Bone marrow (tissue), 2 donors: ENCODE measurements at regions not wholly inside any gene's neighbourhood (a gene's known extent, or its start where the extent isn't known, plus 50 kb on each side); places are given as distances from the start of the nearest gene placed in this dataset.

Experiments used
- DNase-seq, 2 donors: peaks; one replicate each; lab custom pipeline; 2025; lab: John Stamatoyannopoulos, UW

DNA sequence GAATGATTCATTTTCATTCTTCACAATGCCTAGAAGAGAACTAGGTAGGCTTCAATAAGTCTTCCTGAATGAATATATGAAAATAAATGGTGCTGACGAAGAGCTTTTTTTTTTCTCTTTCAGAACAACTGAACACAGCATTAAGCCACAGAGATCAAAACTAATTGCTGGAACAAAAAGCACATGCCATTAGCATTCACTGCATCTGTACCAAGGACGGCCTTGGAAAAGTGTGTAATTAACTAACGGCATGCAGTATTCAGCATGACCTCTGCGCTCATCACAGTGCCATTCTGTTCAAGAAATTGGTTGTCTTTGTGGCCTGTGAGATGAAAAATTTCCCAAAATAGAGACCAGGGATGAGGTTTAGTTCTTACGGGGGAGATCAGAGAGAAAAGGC is 99.3 kb downstream of the NUDT12 start:
- no peak for DNase-seq

DNA sequence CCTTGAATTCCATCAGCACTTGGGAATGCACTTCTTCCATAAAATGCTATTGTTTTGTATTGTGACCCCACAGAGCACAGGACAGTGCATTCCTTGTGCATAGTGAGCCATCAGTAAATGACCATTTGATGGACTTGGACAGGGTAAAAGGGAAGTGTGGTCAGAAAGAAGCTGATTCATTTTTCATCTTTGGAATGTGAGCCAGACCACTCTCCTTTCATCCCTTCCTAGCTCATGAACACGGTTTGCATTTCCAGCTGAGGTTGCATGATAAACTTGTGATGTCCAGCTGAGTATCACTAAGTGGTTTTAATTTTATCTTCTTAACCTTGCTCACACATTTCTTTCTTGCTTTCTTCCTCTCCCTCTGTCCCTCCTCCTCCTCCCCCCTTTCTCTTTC is 101.3 kb downstream of the NUDT12 start:
- no peak for DNase-seq

DNA sequence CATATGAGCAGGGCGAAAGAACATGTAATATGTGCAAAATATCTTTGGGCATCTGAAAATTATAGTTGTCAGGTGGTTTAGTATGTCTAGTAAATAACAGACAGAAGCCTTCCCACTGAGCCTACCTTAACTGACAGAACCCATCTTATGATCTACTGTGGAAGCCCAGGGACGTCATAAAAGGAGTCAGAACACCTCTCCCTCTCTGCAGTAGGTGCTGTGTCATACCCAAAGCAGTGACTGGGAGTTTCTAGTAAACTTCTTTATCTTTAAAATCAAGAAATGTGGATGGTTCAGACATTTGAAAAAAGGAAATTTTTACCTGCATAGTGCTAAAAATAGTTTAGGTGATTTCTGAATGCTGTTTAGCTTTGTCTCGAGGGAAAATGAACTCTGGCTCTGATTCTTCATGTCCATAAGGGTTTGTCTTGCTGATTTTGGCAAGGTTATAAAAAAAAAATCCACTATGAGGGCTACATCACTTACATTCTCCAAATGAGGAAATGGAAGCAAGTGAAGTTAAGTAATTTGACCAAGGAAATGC is 104.0 kb downstream of the NUDT12 start:
- no peak for DNase-seq

DNA sequence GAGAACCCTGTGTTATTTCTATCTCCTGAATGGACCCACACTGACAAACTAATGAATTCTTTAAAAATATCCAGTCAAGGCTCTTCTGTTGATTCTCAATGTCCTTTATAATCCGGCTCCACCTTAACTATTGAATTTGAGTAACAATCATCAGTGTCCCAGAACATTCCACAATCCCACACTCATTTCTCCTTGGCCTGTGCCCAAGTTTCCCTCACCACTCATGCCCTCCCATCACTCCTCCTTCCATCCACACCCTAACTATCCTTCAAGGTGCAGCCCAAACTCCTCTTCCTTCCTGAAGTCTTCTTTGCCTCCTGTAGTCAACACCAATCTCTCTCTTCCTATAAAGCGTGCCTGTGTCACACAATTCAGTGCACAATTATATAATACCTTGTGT is 106.1 kb downstream of the NUDT12 start:
- no peak for DNase-seq

DNA sequence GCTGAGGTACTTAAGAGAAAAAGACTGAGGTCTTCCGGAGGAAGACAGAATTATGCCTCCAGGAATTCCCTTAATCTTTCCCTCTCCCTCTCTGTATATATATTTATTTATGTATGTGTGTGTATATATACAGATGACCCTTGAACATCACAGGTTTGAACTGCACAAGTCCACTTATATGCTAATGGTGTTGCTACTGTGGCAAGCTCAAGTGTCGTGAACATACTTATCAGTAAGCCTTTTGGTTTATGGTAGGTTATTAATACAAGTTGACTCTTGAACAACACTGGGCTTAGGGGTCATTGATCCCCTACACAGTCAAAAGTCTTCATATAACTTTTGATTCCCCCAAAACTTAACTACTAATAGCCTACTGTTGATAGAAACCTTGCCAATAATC is 106.8 kb downstream of the NUDT12 start:
- no peak for DNase-seq

DNA sequence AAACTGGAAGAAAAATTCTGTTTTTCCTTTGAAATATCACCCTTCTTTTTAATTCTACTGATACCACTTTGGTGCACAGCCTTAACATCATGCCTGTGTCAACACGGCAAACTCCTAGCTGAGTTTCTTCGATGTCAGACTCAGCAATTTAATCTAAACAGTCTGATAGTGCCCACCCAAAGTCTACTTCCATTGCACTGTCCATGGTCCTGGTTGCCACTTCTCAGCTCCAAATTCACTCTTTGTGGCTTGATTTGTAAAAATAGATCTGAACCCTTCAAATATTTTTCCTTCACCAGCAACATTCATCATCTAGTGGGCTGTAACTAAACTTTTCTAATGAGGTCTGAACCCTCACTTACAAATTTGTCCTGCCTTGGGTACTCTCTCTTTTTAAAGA is 107.8 kb downstream of the NUDT12 start:
- DNase-seq, result no peak

DNA sequence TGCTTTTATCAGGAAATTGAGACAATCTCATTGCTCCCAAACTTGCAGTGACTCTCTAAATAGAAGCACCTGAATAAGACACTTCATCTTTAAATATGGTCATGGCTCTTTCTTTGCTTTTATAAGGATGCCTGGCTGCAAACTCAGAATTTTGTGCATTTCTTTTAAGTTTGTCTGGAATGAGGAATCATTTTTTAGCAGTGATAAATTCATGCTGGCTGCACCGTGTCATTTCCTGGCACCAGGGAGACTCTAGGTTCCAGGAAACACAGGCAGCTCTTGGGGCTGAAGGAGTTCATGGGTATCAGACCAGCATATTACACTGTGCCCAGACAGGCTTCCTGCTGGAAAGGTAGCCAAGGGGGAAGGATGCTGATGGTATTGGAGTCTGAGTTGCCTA is 109.9 kb downstream of the NUDT12 start:
- no peak for DNase-seq

DNA sequence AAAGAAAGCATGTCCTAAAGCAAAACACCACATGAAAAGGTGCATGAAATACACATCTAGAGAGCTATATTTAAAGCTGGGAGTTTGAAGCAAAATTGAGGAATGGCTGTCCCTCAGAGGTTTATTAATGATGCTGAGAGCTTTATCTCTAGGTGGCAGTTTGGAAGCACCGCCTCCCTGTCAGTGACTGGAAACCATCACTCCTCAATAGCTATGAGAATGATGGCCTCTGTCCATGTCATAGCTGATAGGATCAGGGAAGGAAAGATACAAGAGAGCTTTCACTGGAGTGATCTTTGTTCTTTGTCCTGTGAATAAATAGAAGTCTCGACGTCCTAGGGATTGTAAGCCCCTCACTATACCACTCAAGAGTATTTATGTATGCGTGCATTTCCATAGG is 110.5 kb downstream of the NUDT12 start:
- no peak for DNase-seq

DNA sequence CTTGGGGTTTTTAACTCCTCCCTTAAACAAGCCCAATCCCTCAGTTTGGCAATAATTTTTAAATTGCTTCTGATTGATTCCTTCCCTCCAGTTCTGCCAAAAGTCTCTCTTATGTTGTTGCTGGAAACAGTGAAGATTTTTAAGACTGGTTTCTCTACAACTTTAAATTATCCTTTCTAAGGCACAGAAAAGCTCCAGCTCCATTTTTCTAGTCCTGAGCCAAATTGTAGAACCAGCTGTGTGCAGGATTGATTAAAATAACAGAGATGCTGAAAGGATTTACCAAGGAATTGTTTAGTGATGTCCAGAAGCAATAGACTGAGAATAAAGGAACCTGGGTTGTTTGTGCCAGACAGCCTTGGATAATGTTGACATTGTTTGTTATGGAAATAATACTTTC is 111.3 kb downstream of the NUDT12 start:
- no peak for DNase-seq

DNA sequence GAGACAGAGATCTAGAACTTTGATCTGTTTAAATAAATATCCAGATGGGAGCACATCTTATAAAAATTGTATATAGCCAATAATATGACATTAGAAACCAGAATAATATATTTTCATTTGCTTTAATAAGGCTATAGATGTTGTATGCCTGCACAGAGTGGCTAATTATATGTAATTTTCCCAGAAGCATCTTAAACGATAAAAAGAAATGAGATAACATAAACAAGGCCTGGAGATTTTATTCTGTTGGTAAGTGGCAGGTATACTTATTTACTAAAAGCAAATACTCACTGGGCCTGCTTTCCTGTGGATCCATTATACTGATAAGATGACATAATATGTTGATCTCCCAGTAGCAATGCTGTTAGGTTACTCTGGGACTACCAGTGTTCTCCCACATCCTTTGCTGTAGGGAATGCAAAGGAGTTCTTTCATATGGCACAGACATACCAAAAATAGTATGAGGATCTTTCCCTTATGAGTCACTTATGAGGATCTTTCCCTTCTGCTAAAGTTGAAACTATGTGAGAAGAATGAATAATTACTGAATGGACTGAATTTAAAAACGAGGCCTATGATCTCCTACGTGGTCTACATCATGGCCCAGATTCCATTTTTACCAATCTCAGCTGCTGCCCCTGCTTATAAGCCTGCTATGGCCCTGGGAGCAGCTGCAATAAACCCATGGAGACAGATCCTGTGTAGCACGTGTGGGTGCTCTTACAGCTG is 112.1 kb downstream of the NUDT12 start:
- DNase-seq, result no peak

DNA sequence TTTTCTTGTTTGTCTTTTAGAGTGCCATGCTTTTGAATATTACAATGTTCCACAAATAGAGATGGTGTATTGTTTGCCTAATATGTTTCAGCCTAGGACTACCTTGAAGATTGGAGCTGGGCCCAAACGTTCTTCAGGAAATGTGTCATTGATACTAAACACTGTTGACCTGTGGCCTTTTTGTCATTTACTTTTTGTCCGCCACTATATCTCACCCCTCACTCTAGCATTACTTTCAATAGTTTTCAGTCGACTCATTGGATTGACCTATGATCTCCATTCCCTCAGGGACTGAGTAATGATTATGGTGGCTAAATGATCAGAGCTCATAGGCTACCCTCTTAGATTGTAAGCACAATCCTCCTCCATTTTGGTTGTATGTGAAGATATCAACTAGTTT is 115.8 kb downstream of the NUDT12 start:
- no peak for DNase-seq

DNA sequence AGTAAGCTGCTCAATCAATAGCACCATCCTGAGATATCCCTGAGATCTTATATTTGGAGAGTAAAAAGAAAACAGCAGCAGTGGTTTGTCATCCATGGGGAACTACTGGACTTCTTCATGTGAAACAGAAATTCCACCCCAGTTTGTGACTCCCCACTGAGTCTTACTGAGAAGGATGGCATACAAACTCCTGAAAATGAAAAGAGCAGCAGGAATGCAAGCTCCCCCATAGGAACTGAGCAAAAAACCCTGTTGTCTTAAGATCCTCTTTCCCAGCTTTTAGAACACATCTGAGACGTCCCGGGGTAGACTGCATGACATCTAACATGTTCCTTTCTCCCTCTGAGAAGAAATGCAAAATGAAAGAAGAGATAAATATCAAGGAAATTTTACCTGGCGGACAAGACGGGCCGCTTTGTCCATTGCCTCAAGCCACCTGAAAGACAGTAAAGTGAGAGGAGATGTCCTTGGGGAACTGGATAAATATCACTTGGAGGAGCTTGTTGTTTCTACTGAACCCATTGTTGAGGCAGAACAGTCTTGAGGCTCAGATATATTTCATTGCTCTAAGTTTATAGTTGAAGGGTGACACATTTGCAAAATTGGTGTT is 117.1 kb downstream of the NUDT12 start:
- DNase-seq, result no peak

DNA sequence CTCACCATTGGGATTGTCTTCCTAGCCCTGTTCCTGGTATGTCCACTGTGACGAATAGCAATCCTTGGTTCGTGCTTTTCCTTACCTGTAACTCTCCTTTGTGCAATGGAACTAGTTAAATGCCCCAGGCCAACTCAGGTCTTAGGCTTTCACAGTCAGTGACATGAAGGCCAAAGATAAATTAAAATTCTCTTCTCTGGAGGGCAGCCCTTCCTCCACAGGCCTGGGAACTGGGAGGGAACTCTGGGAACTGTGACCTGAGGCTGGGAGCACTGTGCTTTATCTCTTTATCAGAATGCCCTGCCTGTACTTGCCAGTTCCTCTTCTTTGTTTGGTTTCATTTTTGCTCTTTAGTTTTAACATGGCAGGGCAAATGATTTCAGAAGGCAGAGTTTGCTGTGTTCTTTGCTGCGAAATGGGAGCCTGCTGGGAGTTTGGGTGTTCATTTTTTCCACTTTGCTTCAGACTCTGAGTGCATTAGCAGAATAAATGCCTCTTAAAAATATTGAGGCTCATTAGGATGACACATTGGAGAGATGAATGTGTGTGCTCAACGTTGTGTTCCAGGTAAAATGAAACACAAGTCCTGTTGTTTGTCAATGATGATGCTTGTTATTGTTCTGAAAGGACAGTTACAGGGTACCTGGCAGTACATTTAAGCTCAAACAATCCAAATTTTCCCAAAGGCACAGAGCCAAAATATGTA is 118.1 kb downstream of the NUDT12 start:
- peak in 1 of 2 donors; percentile 65 for DNase-seq

DNA sequence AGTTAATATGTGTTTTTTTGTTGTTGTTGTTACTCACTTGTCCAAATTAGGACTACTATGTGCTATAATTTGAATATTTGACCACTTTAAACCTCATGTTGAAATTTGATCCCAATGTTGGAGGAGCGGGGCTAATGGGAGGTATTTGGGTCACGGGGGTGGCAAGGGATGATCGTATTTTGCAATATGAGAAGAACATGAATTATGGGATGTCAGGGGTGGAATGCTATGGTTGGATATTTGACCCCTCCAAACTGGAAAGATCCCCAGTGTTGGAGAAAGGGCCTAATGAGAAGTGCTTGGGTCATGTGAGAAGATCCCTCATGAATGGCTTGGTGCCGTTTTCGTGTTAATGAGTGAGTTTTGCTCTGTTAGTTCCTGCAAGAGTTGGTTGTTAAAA is 119.8 kb downstream of the NUDT12 start:
- DNase-seq, result no peak

DNA sequence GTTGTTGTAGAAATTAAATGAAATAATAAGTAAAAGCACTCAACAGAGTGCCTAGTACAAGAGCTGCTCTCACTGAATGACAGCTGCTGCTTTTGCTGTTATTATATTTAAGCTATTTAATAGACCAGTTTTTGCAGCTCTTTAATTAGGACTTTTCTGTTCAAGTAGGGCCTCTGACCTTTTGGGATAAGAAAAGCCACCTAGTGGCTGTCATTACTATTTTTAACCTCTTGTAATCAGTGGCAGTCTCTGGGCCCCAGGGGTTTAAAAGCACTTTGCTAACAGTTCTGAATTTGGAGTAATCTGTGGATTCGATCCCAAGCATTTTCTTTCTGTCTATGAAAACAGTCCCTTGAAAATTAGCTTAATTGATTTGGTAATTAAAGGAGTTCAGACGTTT is 121.1 kb downstream of the NUDT12 start:
- no peak for DNase-seq

DNA sequence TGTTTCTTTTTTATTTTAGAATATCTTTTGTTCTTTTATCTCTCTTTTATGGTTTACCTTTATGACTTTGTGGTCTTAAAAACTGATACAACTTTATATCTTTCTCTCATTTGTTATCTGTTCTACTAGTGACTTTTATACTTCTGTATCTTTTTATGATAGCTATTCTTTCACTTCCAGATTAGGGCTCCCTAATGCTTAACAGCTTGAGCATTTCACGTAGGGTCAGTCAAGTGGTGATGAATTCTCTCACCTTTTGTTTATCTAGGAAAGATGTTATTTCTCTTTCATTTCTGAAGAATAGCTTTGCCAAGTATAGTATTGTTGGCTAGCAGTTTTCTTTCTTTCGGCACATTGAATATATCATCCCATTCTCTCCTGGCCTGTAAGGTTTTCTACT is 123.6 kb downstream of the NUDT12 start:
- DNase-seq, result no peak

DNA sequence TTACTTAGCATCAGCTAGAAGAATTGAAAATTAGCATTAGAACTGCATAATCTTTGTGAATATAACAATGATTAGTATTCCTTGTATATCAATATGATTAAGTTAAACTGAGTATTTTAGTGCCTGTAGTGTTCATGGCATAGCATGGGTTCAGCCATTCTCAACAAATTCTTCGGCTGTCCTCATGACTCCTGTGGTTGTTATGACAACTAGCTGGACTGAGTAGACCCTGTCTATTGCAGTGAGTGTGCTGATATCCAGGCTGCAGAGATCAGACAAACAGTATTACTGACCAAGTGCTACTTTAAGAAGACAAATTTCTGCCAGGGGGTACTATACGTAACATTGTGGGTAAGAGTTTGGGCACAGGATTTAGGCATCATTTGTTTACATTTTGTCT is 125.9 kb downstream of the NUDT12 start:
- no peak for DNase-seq

DNA sequence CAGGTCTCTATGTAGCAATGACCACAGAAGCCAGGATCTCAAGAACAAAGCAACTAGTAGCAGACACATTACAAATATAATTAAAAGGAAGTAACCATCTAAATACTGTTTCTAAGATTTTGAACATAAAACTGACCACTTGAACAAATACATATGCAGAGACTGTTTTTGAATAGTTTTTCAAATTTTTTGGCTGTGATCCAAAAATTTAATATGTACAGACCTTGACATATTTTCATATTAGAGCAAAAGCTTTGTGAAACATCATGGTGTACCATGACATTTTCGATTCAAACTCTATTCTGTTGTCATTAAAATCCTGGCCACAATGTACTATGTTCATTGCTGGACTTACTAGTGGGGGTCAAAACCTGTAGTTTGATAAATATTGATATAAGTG is 126.5 kb downstream of the NUDT12 start:
- no peak for DNase-seq

DNA sequence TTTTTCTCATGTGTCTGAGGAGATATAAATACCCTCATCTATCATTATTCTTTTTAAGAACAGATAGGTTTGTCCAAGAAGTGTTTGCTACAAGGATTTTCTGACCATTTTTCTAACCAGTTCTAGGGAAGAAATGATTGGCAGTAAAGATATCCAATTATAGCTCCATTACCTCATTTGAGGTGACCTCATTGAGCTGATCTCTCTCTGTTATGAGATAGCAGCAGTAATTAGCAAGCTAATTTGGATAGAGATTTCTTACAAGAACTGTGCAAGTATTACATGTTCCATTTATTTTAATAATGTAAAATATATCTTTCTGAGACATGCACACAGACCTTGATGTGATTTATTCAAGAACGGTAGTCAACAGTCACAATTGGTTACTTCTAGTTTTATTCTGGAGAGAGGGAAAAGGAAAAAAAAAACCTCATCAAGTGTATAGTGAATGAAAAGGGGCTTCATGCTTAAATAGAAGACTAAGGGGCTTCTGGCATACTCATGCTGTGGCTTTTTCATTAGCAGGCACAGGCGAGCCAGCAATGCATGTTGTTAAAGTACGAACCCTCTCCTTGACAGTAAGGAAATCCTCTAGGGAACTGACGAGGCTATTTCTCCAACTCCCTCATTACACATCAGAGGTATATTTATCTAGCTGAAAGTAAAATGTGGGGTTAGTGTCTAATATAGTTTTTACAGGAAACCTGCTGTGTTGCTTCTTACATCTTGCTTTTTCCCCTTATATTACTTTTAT is 127.3 kb downstream of the NUDT12 start:
- no peak for DNase-seq

DNA sequence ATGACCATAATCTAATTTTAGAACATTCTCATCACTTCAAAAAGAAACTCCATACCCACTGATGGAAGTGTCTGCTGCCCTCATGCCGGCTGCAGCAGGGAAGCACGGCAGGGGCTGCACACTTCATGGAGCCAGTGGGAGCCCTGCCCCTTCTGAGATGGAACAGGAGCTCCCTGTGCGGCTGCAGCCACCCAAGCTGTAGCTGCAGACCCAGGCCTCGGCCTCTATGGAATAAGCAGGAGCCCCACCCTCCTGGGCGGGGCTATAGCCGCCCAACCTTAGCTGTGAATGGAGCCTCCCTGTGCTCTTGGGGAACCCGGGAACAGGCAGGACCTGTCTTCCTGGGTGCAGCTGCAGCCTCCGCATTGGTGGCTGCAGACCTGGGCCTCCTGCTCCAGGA is 128.5 kb downstream of the NUDT12 start:
- DNase-seq, result no peak

DNA sequence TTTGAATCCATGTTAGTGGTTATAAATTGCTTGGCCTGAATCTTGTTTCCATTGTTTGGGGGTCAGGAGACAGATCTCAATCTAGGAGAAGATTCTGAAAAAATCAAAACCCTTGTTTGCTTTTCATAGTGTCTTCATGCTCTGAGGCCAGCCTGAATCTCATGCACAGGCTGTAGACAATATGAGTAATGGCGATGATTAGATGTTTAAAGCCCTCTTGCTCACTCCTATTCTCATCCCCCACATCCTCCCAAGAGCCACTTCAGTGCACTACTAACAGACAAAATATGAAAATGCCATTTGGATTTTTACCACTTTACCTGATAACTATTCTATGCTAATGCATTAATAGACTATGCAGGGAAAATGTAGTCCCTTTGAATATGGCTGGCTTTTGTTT is 129.4 kb downstream of the NUDT12 start:
- no peak for DNase-seq

DNA sequence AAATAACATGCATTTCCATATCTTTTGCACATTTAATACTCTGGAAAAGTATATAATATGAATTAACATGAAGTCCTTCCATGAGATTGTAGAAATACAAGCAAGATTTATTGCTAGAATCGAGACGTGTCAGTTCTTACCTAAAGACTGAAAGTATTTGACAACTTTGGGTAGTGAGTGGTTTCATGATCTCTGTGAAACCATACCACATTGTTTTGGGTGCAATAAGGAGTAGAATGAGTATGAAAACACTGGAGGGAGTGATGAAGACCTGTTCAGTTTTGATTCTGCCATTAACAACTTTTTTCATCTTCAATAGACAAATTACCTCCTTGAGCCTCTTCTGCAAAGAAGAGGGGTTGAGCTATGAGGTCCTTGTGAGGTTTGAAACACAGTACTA is 133.7 kb downstream of the NUDT12 start:
- no peak for DNase-seq
